ENCODE measurements at regions not wholly inside any gene's neighbourhood (a gene's known extent, or its start where the extent isn't known, plus 50 kb on each side); places are given as distances from the start of the nearest gene placed in this dataset.

GRCh38 chr5:60350794-60351193 lies 349.2 kb downstream of the DEPDC1B start:
- H3K9ac ChIP-seq (replicated peaks; ENCODE audit: extremely low read depth, insufficient read depth, low read length): no peak overlapping the region
- no peaks in the 10 kb centered on the region for H3K9me3 ChIP-seq (replicated peaks; ENCODE audit: control insufficient read depth, insufficient read depth, low read length)
- no peak overlapping the region for H3K4me3 ChIP-seq (replicated peaks in 1 of 3; ENCODE audit: insufficient read depth in 1 of 3, low read depth in 1 of 3, low read length in 3 of 3)
- peaks cover 0 to 4% of the 10 kb centered on the region in 2 experiments for H3K27me3 ChIP-seq (ENCODE audit: control insufficient read depth in 2 of 2, insufficient read depth in 2 of 2, low read length in 2 of 2)
- intact Hi-C loops (cut with micrococcal nuclease) (no loop called here), dilution Hi-C loops (cut with MboI; ENCODE audit: extremely low pct_ligation_motif_present, low sequenced_read_pairs) (no loop called here)
- DNase-seq (ENCODE audit: low read depth, low spot score) (no peak), FAIRE-seq (no peak)
- BruUV-seq (replicated peaks): no TSS peak
- TF ChIP-seq MYC (IDR thresholded peaks at IDR 0.05; ENCODE audit: low read depth, low read length) (no peak), POLR2AphosphoS5 (IDR thresholded peaks at IDR 0.05; ENCODE audit: insufficient read depth, low read depth, low read length) (no peak), EZH2 (IDR thresholded peaks at IDR 0.05; ENCODE audit: borderline replicate concordance, low read depth, low read length, severe bottlenecking) (no peak), MAX (IDR thresholded peaks at IDR 0.05; ENCODE audit: insufficient read depth, insufficient read length) (no peak), JUN (IDR thresholded peaks at IDR 0.05; ENCODE audit: borderline replicate concordance, insufficient read depth, insufficient read length, low read depth) (no peak), POLR2A (IDR thresholded peaks at IDR 0.05; ENCODE audit: low read depth, low read length) (no peak), GATA2 (IDR thresholded peaks at IDR 0.05; ENCODE audit: insufficient read depth, insufficient read length, low read depth, low read length) (no peak), FOS (IDR thresholded peaks at IDR 0.05; ENCODE audit: borderline replicate concordance, insufficient read depth, low read length) (no peak)
- TF ChIP-seq, protein P1, sequence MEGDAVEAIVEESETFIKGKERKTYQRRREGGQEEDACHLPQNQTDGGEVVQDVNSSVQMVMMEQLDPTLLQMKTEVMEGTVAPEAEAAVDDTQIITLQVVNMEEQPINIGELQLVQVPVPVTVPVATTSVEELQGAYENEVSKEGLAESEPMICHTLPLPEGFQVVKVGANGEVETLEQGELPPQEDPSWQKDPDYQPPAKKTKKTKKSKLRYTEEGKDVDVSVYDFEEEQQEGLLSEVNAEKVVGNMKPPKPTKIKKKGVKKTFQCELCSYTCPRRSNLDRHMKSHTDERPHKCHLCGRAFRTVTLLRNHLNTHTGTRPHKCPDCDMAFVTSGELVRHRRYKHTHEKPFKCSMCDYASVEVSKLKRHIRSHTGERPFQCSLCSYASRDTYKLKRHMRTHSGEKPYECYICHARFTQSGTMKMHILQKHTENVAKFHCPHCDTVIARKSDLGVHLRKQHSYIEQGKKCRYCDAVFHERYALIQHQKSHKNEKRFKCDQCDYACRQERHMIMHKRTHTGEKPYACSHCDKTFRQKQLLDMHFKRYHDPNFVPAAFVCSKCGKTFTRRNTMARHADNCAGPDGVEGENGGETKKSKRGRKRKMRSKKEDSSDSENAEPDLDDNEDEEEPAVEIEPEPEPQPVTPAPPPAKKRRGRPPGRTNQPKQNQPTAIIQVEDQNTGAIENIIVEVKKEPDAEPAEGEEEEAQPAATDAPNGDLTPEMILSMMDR (IDR thresholded peaks at IDR 0.05; ENCODE audit: extremely low read depth in 1 of 2, insufficient read depth in 1 of 2, low read depth in 1 of 2, low read length in 2 of 2): no peak
- no peaks in the 10 kb centered on the region for H3K36me3 ChIP-seq (ENCODE audit: control insufficient read depth in 2 of 2, extremely low read depth in 1 of 2, insufficient read depth in 2 of 2, low read length in 2 of 2)
- H3K27ac ChIP-seq (ENCODE audit: insufficient read depth, low read depth, low read length): no peak overlapping the region
- ChIA-PET CTCF (no interaction called here), POLR2A (no interaction called here)
- H3K4me2 ChIP-seq (ENCODE audit: insufficient read depth, low read length): no peak overlapping the region
- no peaks in the 10 kb centered on the region for H4K20me1 ChIP-seq (replicated peaks; ENCODE audit: control insufficient read depth, extremely low read depth, insufficient read depth, low read length)
- H3K9me1 ChIP-seq (replicated peaks; ENCODE audit: control insufficient read depth, extremely low read depth, insufficient read depth, low read length): no peaks in the 10 kb centered on the region
- no peak overlapping the region for H2AFZ ChIP-seq (ENCODE audit: low read depth, low read length)
- no peaks in the 10 kb centered on the region for H3K4me1 ChIP-seq (ENCODE audit: control insufficient read depth, extremely low read depth, insufficient read depth, low read length)
- no peaks in the 10 kb centered on the region for H3K79me2 ChIP-seq (ENCODE audit: control insufficient read depth, insufficient read depth, low read length)

Data from endothelial cell of umbilical vein (primary cell).